Ovary (tissue), 3 donors: ENCODE measurements at regions not wholly inside any gene's neighbourhood (a gene's known extent, or its start where the extent isn't known, plus 50 kb on each side); places are given as distances from the start of the nearest gene placed in this dataset.

Experiments used
- EP300 ChIP-seq: sonication (generic); formaldehyde crosslinking; IDR thresholded peaks from one replicate; pipeline ENCODE4 v1.6.1; 2017; ENCODE audit warnings: antibody characterized with exemption
- POLR2A ChIP-seq: fragments of 450-650 bp; IDR thresholded peaks from one replicate; pipeline ENCODE4 v1.6.1; 2017; ENCODE audit warnings: antibody characterized with exemption, mild to moderate bottlenecking, moderate library complexity
- TF ChIP-seq, protein P1 (sequence below), 3 donors: fragments of 450-650 bp in 2 of 3; fragments of 200-600 bp in 1 of 3; IDR thresholded peaks; one replicate each; pipeline versions ENCODE4 v1.5.1 to v1.8.0; 2016 to 2022; ENCODE audit warnings: antibody characterized with exemption in 3 of 3, mild to moderate bottlenecking in 1 of 3
- donor health status: DM: no; HTN: no; CAD: no.

DNA sequence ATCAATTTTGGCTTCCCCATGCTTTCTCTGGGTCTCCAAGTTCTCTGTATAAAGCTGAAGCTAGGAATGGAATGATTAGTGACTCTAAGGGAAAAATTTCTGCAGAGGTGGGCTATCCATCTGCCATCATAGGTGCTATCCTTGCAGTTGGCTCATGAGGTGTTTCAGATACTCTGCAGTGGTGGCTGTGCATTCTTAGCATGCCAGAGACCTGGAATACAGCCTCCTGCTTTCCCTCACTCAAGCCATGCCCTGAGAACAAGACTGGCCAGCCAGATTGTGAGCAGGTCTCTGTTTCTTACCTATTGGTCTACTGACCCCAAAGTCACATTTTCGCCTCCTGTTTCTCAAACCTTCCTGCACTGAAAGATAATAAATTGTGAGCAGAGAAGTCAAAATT is 719.6 kb downstream of the CCSER2 start:
- TF ChIP-seq POLR2A: no peak
- TF ChIP-seq, protein P1, sequence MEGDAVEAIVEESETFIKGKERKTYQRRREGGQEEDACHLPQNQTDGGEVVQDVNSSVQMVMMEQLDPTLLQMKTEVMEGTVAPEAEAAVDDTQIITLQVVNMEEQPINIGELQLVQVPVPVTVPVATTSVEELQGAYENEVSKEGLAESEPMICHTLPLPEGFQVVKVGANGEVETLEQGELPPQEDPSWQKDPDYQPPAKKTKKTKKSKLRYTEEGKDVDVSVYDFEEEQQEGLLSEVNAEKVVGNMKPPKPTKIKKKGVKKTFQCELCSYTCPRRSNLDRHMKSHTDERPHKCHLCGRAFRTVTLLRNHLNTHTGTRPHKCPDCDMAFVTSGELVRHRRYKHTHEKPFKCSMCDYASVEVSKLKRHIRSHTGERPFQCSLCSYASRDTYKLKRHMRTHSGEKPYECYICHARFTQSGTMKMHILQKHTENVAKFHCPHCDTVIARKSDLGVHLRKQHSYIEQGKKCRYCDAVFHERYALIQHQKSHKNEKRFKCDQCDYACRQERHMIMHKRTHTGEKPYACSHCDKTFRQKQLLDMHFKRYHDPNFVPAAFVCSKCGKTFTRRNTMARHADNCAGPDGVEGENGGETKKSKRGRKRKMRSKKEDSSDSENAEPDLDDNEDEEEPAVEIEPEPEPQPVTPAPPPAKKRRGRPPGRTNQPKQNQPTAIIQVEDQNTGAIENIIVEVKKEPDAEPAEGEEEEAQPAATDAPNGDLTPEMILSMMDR (IDR thresholded peaks at IDR 0.05): no peak
- no peak for TF ChIP-seq EP300
